ENCODE measurements at regions not wholly inside any gene's neighbourhood (a gene's known extent, or its start where the extent isn't known, plus 50 kb on each side); places are given as distances from the start of the nearest gene placed in this dataset.

- no peak for DNase-seq (ENCODE audit: low spot score)
Measured at GRCh38 chr15:77732514-77733335, 100.0 kb upstream of the LINGO1 start.

GRCh38 chr15:77731945-77732344 lies 99.2 kb upstream of the LINGO1 start:
- no peak for DNase-seq (ENCODE audit: low spot score)

GRCh38 chr15:77731067-77731466 lies 98.4 kb upstream of the LINGO1 start:
- DNase-seq (ENCODE audit: low spot score) = no peak

GRCh38 chr15:77727635-77728304 lies 95.1 kb upstream of the LINGO1 start:
- DNase-seq (ENCODE audit: low spot score) = no peak

- DNase-seq (ENCODE audit: low spot score) = no peak
Measured at GRCh38 chr15:77724715-77725114, 92.0 kb upstream of the LINGO1 start.

GRCh38 chr15:77723756-77724155 lies 91.0 kb upstream of the LINGO1 start:
- DNase-seq (ENCODE audit: low spot score) = no peak

GRCh38 chr15:77722759-77723460 lies 90.2 kb upstream of the LINGO1 start:
- no peak for DNase-seq (ENCODE audit: low spot score)

- DNase-seq (ENCODE audit: low spot score) = no peak
Measured at GRCh38 chr15:77721963-77722362, 89.3 kb upstream of the LINGO1 start.

- no peak for DNase-seq (ENCODE audit: low spot score)
Measured at GRCh38 chr15:77720655-77721054, 87.9 kb upstream of the LINGO1 start.

GRCh38 chr15:77720173-77720572 lies 87.5 kb upstream of the LINGO1 start:
- no peak for DNase-seq (ENCODE audit: low spot score)

GRCh38 chr15:77719450-77719849 lies 86.7 kb upstream of the LINGO1 start:
- DNase-seq (ENCODE audit: low spot score) = no peak

- no peak for DNase-seq (ENCODE audit: low spot score)
Measured at GRCh38 chr15:77717333-77717990, 84.8 kb upstream of the LINGO1 start.

GRCh38 chr15:77716632-77717332 lies 84.1 kb upstream of the LINGO1 start:
- no peak for DNase-seq (ENCODE audit: low spot score)

- no peak for DNase-seq (ENCODE audit: low spot score)
Measured at GRCh38 chr15:77715860-77716259, 83.1 kb upstream of the LINGO1 start.

GRCh38 chr15:77715051-77715450 lies 82.3 kb upstream of the LINGO1 start:
- DNase-seq (ENCODE audit: low spot score) = no peak

- no peak for DNase-seq (ENCODE audit: low spot score)
Measured at GRCh38 chr15:77714555-77714954, 81.8 kb upstream of the LINGO1 start.

- no peak for DNase-seq (ENCODE audit: low spot score)
Measured at GRCh38 chr15:77714023-77714422, 81.3 kb upstream of the LINGO1 start.

GRCh38 chr15:77713281-77713680 lies 80.6 kb upstream of the LINGO1 start:
- DNase-seq (ENCODE audit: low spot score) = no peak

- DNase-seq (ENCODE audit: low spot score) = no peak
Measured at GRCh38 chr15:77712438-77712837, 79.7 kb upstream of the LINGO1 start.

- DNase-seq (ENCODE audit: low spot score) = no peak
Measured at GRCh38 chr15:77710637-77711036, 77.9 kb upstream of the LINGO1 start.

- no peak for DNase-seq (ENCODE audit: low spot score)
Measured at GRCh38 chr15:77710206-77710605, 77.5 kb upstream of the LINGO1 start.
